ENCODE measurements at regions not wholly inside any gene's neighbourhood (a gene's known extent, or its start where the extent isn't known, plus 50 kb on each side); places are given as distances from the start of the nearest gene placed in this dataset.

GRCh38 chr11:123272565-123272964, 77.5 kb upstream of the CLMP start:
- Histone ChIP-seq H3K27me3 (ENCODE audit: control insufficient read depth, insufficient read depth, low read length) (no peaks in the 10 kb centered on the region), H3K9me3 (ENCODE audit: control insufficient read depth, insufficient read depth, low read depth, low read length) (no peaks in the 10 kb centered on the region), H3K79me2 (ENCODE audit: control insufficient read depth, insufficient read depth, low read length) (no peaks in the 10 kb centered on the region), H3K4me1 (ENCODE audit: control insufficient read depth, extremely low read depth, insufficient read depth, low read length) (no peaks in the 10 kb centered on the region), H3K4me3 (replicated peaks in 1 of 4; ENCODE audit: control extremely low read depth in 1 of 4, insufficient read depth in 1 of 4, low read depth in 3 of 4, low read length in 4 of 4) (no peak overlapping the region), H3K36me3 (ENCODE audit: control insufficient read depth, insufficient read depth, low read length) (no peaks in the 10 kb centered on the region), H4K20me1 (ENCODE audit: control insufficient read depth, extremely low read depth, insufficient read depth, low read length) (no peaks in the 10 kb centered on the region), H3K4me2 (ENCODE audit: extremely low read depth, insufficient read depth, low read length) (no peak overlapping the region), H3K27ac (ENCODE audit: insufficient read depth, low read length) (no peak overlapping the region), H2AFZ (ENCODE audit: low read length) (no peak overlapping the region), H3K9ac (ENCODE audit: insufficient read depth, low read length) (no peak overlapping the region)
- no peak for DNase-seq (ENCODE audit: low read depth in 2 of 2)
- TF ChIP-seq EZH2 (IDR thresholded peaks at IDR 0.05; ENCODE audit: low read length, missing control alignments) (no peak), CTCF (conservative IDR thresholded peaks at IDR 0.05 in 1 of 2, IDR thresholded peaks at IDR 0.05 in 1 of 2; ENCODE audit: low read depth in 1 of 2, low read length in 2 of 2) (no peak)

GRCh38 chr11:123268156-123268555, 73.1 kb upstream of the CLMP start:
- Histone ChIP-seq H3K36me3 (ENCODE audit: control insufficient read depth, insufficient read depth, low read length) (no peaks in the 10 kb centered on the region), H3K9me3 (ENCODE audit: control insufficient read depth, insufficient read depth, low read depth, low read length) (no peaks in the 10 kb centered on the region), H3K27me3 (ENCODE audit: control insufficient read depth, insufficient read depth, low read length) (peaks cover 5% of the 10 kb centered on the region), H2AFZ (ENCODE audit: low read length) (no peak overlapping the region), H3K27ac (ENCODE audit: insufficient read depth, low read length) (no peak overlapping the region), H3K9ac (ENCODE audit: insufficient read depth, low read length) (no peak overlapping the region), H3K4me2 (ENCODE audit: extremely low read depth, insufficient read depth, low read length) (peak overlapping the region; percentile 40), H3K4me1 (ENCODE audit: control insufficient read depth, extremely low read depth, insufficient read depth, low read length) (no peaks in the 10 kb centered on the region), H3K79me2 (ENCODE audit: control insufficient read depth, insufficient read depth, low read length) (no peaks in the 10 kb centered on the region), H4K20me1 (ENCODE audit: control insufficient read depth, extremely low read depth, insufficient read depth, low read length) (no peaks in the 10 kb centered on the region), H3K4me3 (replicated peaks in 1 of 4; ENCODE audit: control extremely low read depth in 1 of 4, insufficient read depth in 1 of 4, low read depth in 3 of 4, low read length in 4 of 4) (no peak overlapping the region)
- TF ChIP-seq EZH2 (IDR thresholded peaks at IDR 0.05; ENCODE audit: low read length, missing control alignments) (no peak), CTCF (conservative IDR thresholded peaks at IDR 0.05 in 1 of 2, IDR thresholded peaks at IDR 0.05 in 1 of 2; ENCODE audit: low read depth in 1 of 2, low read length in 2 of 2) (no peak)
- no peak for DNase-seq (ENCODE audit: low read depth in 2 of 2)

GRCh38 chr11:123265951-123266350, 70.9 kb upstream of the CLMP start:
- Histone ChIP-seq H3K9ac (ENCODE audit: insufficient read depth, low read length) (no peak overlapping the region), H3K9me3 (ENCODE audit: control insufficient read depth, insufficient read depth, low read depth, low read length) (no peaks in the 10 kb centered on the region), H3K27me3 (ENCODE audit: control insufficient read depth, insufficient read depth, low read length) (peaks cover 5% of the 10 kb centered on the region), H3K36me3 (ENCODE audit: control insufficient read depth, insufficient read depth, low read length) (no peaks in the 10 kb centered on the region), H3K4me1 (ENCODE audit: control insufficient read depth, extremely low read depth, insufficient read depth, low read length) (no peaks in the 10 kb centered on the region), H3K4me3 (replicated peaks in 1 of 4; ENCODE audit: control extremely low read depth in 1 of 4, insufficient read depth in 1 of 4, low read depth in 3 of 4, low read length in 4 of 4) (no peak overlapping the region), H3K79me2 (ENCODE audit: control insufficient read depth, insufficient read depth, low read length) (no peaks in the 10 kb centered on the region), H3K27ac (ENCODE audit: insufficient read depth, low read length) (no peak overlapping the region), H2AFZ (ENCODE audit: low read length) (no peak overlapping the region), H4K20me1 (ENCODE audit: control insufficient read depth, extremely low read depth, insufficient read depth, low read length) (no peaks in the 10 kb centered on the region), H3K4me2 (ENCODE audit: extremely low read depth, insufficient read depth, low read length) (no peak overlapping the region)
- DNase-seq (ENCODE audit: low read depth in 2 of 2), result no peak
- TF ChIP-seq EZH2 (IDR thresholded peaks at IDR 0.05; ENCODE audit: low read length, missing control alignments) (no peak), CTCF (conservative IDR thresholded peaks at IDR 0.05 in 1 of 2, IDR thresholded peaks at IDR 0.05 in 1 of 2; ENCODE audit: low read depth in 1 of 2, low read length in 2 of 2) (no peak)

All from fibroblast of lung (primary cell).